Adrenal gland (tissue), 5 donors: ENCODE measurements at regions not wholly inside any gene's neighbourhood (a gene's known extent, or its start where the extent isn't known, plus 50 kb on each side); places are given as distances from the start of the nearest gene placed in this dataset.

ENCODE experiments used
- CTCF ChIP-seq, 6 experiments: fragments of 450-650 bp in 4 of 6; fragments of 200-600 bp in 2 of 6; sonication (generic) in 1 of 6; IDR thresholded peaks; 1 replicate in 5 of 6; 2 replicates in 1 of 6; pipeline versions ENCODE4 v1.5.1 to v1.8.0; 2016 to 2021; ENCODE audit warnings: antibody characterized with exemption in 6 of 6, mild to moderate bottlenecking in 2 of 6, moderate library complexity in 1 of 6
- POLR2A ChIP-seq, 2 donors: fragments of 450-650 bp; IDR thresholded peaks; one replicate each; pipeline ENCODE4 v1.6.1; 2017; ENCODE audit warnings: antibody characterized with exemption in 2 of 2, mild to moderate bottlenecking in 2 of 2, moderate library complexity in 1 of 2
- donor health status: DM: no; HTN: no; CAD: no.

GRCh38 chr9:2345013-2345412 lies 276.6 kb upstream of the VLDLR start:
- TF ChIP-seq CTCF (IDR thresholded peaks at IDR 0.05) = no peak
- no peak for TF ChIP-seq POLR2A (IDR thresholded peaks at IDR 0.05)
